ENCODE measurements at regions not wholly inside any gene's neighbourhood (a gene's known extent, or its start where the extent isn't known, plus 50 kb on each side); places are given as distances from the start of the nearest gene placed in this dataset.

DNA sequence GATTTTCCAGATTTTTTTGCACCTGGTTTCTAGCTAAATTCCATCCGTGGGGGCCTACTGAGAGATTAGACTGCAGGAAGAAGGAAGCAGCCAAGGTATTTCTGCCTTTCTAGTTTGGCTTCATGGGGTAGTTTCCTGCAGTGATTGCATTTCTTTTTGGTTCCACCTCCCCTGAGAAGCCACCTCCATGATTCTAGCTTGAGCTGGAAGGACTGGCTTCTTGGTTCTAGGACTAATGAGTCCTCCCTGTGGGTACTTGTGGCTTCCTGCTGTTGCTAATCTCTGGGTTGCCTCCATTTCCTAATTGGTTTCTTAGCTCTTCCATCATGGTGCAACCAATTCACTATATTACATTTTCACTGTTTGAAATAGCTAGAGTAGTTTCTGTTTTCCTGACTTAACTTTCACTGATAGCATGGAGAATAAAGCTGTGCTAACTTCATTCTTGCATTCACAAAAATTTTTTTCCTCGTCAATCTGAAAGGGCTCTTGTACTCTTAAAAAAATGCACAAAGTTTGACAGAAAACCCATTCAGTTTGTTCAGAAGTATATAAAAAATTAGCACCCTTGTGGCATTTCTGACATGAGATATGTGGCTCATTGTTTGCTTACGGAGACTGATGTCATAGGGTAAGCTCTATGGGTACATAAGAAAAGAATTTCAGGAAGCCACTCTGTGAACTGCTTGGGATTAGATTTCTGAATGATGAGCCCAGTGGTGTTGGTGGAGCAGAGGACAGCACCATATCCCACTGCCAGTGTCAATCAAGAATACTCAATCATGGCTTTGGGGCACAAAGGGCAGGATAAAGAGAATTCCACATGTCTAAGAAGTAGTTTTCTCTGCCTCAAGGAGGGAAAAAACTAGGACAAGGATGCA, 242.8 kb upstream of the RBMS1 start (continued):
- TF ChIP-seq, protein P1, sequence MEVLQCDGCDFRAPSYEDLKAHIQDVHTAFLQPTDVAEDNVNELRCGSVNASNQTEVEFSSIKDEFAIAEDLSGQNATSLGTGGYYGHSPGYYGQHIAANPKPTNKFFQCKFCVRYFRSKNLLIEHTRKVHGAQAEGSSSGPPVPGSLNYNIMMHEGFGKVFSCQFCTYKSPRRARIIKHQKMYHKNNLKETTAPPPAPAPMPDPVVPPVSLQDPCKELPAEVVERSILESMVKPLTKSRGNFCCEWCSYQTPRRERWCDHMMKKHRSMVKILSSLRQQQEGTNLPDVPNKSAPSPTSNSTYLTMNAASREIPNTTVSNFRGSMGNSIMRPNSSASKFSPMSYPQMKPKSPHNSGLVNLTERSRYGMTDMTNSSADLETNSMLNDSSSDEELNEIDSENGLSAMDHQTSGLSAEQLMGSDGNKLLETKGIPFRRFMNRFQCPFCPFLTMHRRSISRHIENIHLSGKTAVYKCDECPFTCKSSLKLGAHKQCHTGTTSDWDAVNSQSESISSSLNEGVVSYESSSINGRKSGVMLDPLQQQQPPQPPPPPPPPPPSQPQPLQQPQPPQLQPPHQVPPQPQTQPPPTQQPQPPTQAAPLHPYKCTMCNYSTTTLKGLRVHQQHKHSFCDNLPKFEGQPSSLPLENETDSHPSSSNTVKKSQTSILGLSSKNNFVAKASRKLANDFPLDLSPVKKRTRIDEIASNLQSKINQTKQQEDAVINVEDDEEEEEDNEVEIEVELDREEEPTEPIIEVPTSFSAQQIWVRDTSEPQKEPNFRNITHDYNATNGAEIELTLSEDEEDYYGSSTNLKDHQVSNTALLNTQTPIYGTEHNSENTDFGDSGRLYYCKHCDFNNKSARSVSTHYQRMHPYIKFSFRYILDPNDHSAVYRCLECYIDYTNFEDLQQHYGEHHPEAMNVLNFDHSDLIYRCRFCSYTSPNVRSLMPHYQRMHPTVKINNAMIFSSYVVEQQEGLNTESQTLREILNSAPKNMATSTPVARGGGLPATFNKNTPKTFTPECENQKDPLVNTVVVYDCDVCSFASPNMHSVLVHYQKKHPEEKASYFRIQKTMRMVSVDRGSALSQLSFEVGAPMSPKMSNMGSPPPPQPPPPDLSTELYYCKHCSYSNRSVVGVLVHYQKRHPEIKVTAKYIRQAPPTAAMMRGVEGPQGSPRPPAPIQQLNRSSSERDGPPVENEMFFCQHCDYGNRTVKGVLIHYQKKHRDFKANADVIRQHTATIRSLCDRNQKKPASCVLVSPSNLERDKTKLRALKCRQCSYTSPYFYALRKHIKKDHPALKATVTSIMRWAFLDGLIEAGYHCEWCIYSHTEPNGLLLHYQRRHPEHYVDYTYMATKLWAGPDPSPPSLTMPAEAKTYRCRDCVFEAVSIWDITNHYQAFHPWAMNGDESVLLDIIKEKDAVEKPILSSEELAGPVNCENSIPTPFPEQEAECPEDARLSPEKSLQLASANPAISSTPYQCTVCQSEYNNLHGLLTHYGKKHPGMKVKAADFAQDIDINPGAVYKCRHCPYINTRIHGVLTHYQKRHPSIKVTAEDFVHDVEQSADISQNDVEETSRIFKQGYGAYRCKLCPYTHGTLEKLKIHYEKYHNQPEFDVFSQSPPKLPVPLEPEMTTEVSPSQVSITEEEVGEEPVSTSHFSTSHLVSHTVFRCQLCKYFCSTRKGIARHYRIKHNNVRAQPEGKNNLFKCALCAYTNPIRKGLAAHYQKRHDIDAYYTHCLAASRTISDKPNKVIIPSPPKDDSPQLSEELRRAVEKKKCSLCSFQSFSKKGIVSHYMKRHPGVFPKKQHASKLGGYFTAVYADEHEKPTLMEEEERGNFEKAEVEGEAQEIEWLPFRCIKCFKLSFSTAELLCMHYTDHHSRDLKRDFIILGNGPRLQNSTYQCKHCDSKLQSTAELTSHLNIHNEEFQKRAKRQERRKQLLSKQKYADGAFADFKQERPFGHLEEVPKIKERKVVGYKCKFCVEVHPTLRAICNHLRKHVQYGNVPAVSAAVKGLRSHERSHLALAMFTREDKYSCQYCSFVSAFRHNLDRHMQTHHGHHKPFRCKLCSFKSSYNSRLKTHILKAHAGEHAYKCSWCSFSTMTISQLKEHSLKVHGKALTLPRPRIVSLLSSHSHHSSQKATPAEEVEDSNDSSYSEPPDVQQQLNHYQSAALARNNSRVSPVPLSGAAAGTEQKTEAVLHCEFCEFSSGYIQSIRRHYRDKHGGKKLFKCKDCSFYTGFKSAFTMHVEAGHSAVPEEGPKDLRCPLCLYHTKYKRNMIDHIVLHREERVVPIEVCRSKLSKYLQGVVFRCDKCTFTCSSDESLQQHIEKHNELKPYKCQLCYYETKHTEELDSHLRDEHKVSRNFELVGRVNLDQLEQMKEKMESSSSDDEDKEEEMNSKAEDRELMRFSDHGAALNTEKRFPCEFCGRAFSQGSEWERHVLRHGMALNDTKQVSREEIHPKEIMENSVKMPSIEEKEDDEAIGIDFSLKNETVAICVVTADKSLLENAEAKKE (CRISPR knock-in tag; IDR thresholded peaks at IDR 0.05) = no peak
- no peak for TF ChIP-seq ZNF331 (CRISPR knock-in tag; IDR thresholded peaks at IDR 0.05; ENCODE audit: low read depth)
- no peak for TF ChIP-seq STAT1 (IDR thresholded peaks at IDR 0.05; ENCODE audit: unreplicated experiment)
- no peak for TF ChIP-seq EZH2phosphoT487 (IDR thresholded peaks at IDR 0.05; ENCODE audit: unreplicated experiment)
- TF ChIP-seq POLR2AphosphoS5 (IDR thresholded peaks at IDR 0.05; ENCODE audit: low read depth) = no peak

DNA sequence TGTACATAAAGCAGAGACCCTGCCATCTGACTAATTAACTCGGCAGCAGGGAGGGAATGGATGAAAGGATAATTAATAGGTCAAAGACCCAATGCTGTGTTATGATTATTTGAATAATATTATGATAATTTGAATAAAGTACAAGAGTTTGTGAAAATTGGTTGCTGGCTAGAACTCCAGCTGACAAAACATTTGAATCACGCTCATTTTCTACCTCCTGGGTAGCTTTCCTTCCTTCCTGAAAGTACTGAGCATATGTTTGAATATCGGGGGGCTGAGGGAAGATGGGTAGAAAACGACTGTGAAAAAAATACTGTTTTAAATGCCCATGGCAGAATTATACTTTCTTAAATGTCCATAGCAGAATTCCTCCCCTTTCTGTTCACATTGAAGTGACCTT, 243.6 kb upstream of the RBMS1 start:
- Histone ChIP-seq H3K27ac (ENCODE audit: low read depth) (no peak overlapping the region), H3K4me2 (no peak overlapping the region)
- H3K36me3 Mint-ChIP-seq (ENCODE audit: low read depth) = no peaks in the 10 kb centered on the region; the same call in 1 of the 3 replicates
- TF ChIP-seq, protein P2, sequence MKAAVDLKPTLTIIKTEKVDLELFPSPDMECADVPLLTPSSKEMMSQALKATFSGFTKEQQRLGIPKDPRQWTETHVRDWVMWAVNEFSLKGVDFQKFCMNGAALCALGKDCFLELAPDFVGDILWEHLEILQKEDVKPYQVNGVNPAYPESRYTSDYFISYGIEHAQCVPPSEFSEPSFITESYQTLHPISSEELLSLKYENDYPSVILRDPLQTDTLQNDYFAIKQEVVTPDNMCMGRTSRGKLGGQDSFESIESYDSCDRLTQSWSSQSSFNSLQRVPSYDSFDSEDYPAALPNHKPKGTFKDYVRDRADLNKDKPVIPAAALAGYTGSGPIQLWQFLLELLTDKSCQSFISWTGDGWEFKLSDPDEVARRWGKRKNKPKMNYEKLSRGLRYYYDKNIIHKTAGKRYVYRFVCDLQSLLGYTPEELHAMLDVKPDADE (IDR thresholded peaks at IDR 0.05) = no peak
- TF ChIP-seq ZNF114 (CRISPR knock-in tag; IDR thresholded peaks at IDR 0.05) = no peak
- TF ChIP-seq, protein P3, sequence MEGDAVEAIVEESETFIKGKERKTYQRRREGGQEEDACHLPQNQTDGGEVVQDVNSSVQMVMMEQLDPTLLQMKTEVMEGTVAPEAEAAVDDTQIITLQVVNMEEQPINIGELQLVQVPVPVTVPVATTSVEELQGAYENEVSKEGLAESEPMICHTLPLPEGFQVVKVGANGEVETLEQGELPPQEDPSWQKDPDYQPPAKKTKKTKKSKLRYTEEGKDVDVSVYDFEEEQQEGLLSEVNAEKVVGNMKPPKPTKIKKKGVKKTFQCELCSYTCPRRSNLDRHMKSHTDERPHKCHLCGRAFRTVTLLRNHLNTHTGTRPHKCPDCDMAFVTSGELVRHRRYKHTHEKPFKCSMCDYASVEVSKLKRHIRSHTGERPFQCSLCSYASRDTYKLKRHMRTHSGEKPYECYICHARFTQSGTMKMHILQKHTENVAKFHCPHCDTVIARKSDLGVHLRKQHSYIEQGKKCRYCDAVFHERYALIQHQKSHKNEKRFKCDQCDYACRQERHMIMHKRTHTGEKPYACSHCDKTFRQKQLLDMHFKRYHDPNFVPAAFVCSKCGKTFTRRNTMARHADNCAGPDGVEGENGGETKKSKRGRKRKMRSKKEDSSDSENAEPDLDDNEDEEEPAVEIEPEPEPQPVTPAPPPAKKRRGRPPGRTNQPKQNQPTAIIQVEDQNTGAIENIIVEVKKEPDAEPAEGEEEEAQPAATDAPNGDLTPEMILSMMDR (conservative IDR thresholded peaks at IDR 0.05; ENCODE audit: low read depth in 2 of 2) = no peak
- TF ChIP-seq EZH2 (IDR thresholded peaks at IDR 0.05; ENCODE audit: low read depth, unreplicated experiment) = no peak
- TF ChIP-seq ZNF331 (CRISPR knock-in tag; IDR thresholded peaks at IDR 0.05; ENCODE audit: low read depth) = no peak
- no peak for TF ChIP-seq POLR2AphosphoS5 (IDR thresholded peaks at IDR 0.05; ENCODE audit: low read depth)
- no peak for TF ChIP-seq CREB1 (CRISPR knock-in tag; IDR thresholded peaks at IDR 0.05; ENCODE audit: low read depth)
- no peak for TF ChIP-seq EZH2phosphoT487 (IDR thresholded peaks at IDR 0.05; ENCODE audit: unreplicated experiment)

More for the DNA sequence above, 243.6 kb upstream of the RBMS1 start:
- no peak overlapping the region for H3K4me3 ChIP-seq
- H3K9me2 ChIP-seq (ENCODE audit: insufficient read depth) = peaks cover 4% of the 10 kb centered on the region
- no peaks in the 10 kb centered on the region for H3F3A ChIP-seq (replicated peaks; ENCODE audit: low read depth)
- no peaks in the 10 kb centered on the region for H3K36me3 ChIP-seq (ENCODE audit: insufficient read depth)
- DNase-seq (ENCODE audit: low spot score) = no peak
- H3K9me3 Mint-ChIP-seq = no peaks in the 10 kb centered on the region
- H4K20me1 ChIP-seq (replicated peaks; ENCODE audit: insufficient read depth) = no peaks in the 10 kb centered on the region
- no peak overlapping the region for H3K27ac Mint-ChIP-seq
- H2AFZ ChIP-seq = no peak overlapping the region
- H3K79me2 ChIP-seq (replicated peaks; ENCODE audit: insufficient read depth) = no peaks in the 10 kb centered on the region
- no peaks in the 10 kb centered on the region for H3K27me3 Mint-ChIP-seq (ENCODE audit: insufficient read depth, low read depth, poor library complexity)
- peaks cover 18% of the 10 kb centered on the region for H3K4me1 Mint-ChIP-seq
- peaks cover 7% of the 10 kb centered on the region; the same call in 1 of the 2 replicates for H3K4me1 ChIP-seq (ENCODE audit: insufficient read depth)
- no peak overlapping the region for H3K4me3 Mint-ChIP-seq
- no peak for ATAC-seq
- no peaks in the 10 kb centered on the region for H3K27me3 ChIP-seq (ENCODE audit: insufficient read depth)
